ENCODE measurements at regions not wholly inside any gene's neighbourhood (a gene's known extent, or its start where the extent isn't known, plus 50 kb on each side); places are given as distances from the start of the nearest gene placed in this dataset.
A peak's percentile ranks its signal among the peaks of the same experiment; 100 is the strongest.

- DNase-seq, result no peak
Observed at GRCh38 chr2:21254170-21254965, 130.6 kb downstream of the TDRD15 start.

- DNase-seq, result peak; percentile 42
Observed at GRCh38 chr2:21256006-21256405, 132.2 kb downstream of the TDRD15 start.

GRCh38 chr2:21257621-21258020 is 133.9 kb downstream of the TDRD15 start:
- DNase-seq, result no peak

- DNase-seq, result no peak
Observed at GRCh38 chr2:21258082-21258481, 134.3 kb downstream of the TDRD15 start.

GRCh38 chr2:21260311-21260710 is 136.5 kb downstream of the TDRD15 start:
- DNase-seq, result no peak

- DNase-seq, result no peak
Observed at GRCh38 chr2:21261591-21261990, 137.8 kb downstream of the TDRD15 start.

- DNase-seq, result no peak
Observed at GRCh38 chr2:21262426-21262940, 138.7 kb downstream of the TDRD15 start.

- DNase-seq, result no peak
Observed at GRCh38 chr2:21263622-21264021, 139.9 kb downstream of the TDRD15 start.

- DNase-seq, result no peak
Observed at GRCh38 chr2:21265752-21266151, 142.0 kb downstream of the TDRD15 start.

- DNase-seq, result no peak
Observed at GRCh38 chr2:21267232-21267835, 143.6 kb downstream of the TDRD15 start.

- DNase-seq, result no peak
Observed at GRCh38 chr2:21268197-21268877, 144.6 kb downstream of the TDRD15 start.

GRCh38 chr2:21268878-21269224 is 145.1 kb downstream of the TDRD15 start:
- DNase-seq, result no peak

GRCh38 chr2:21269382-21269781 is 145.6 kb downstream of the TDRD15 start:
- DNase-seq, result no peak

- no peak for DNase-seq
Observed at GRCh38 chr2:21270083-21270491, 146.3 kb downstream of the TDRD15 start.

- DNase-seq, result no peak
Observed at GRCh38 chr2:21270708-21271122, 146.9 kb downstream of the TDRD15 start.

GRCh38 chr2:21276163-21276562 is 152.4 kb downstream of the TDRD15 start:
- no peak for DNase-seq

GRCh38 chr2:21277068-21278056 is 153.6 kb downstream of the TDRD15 start:
- DNase-seq, result no peak

GRCh38 chr2:21279525-21279924 is 155.8 kb downstream of the TDRD15 start:
- no peak for DNase-seq

- no peak for DNase-seq
Observed at GRCh38 chr2:21280793-21281192, 157.0 kb downstream of the TDRD15 start.

GRCh38 chr2:21281384-21281783 is 157.6 kb downstream of the TDRD15 start:
- no peak for DNase-seq

GRCh38 chr2:21281791-21282514 is 158.2 kb downstream of the TDRD15 start:
- no peak for DNase-seq

GRCh38 chr2:21282515-21282898 is 158.7 kb downstream of the TDRD15 start:
- no peak for DNase-seq
